CD4-positive, alpha-beta T cell (primary cell): ENCODE measurements at regions not wholly inside any gene's neighbourhood (a gene's known extent, or its start where the extent isn't known, plus 50 kb on each side); places are given as distances from the start of the nearest gene placed in this dataset.
"Not testable (repeated sequence)": the region's sequence is repeated elsewhere in the genome, so short reads cannot be mapped to it uniquely, and the experiment has no call there.

ENCODE experiments used
- ATAC-seq: fragments of 200-7000 bp; cut with Tn5 transposase; one replicate; pipeline ENCODE4 v1.10.0; 2022; ENCODE audit warnings: mild to moderate bottlenecking; ENCODE audit not compliant: poor library complexity
- CTCF ChIA-PET: fragments of 350-600 bp; sonication (Branson Sonifier 250); formaldehyde crosslinking; loops from one replicate; lab custom pipeline; 2021; ENCODE audit warnings: antibody characterized with exemption, inconsistent platforms; lab: Charles Lee
- POLR2A ChIA-PET: fragments of 350-600 bp; sonication (Branson Sonifier 250); formaldehyde crosslinking; loops from one replicate; lab custom pipeline; 2021; ENCODE audit warnings: antibody characterized with exemption, inconsistent platforms; lab: Charles Lee
- DNase-seq, 14 experiments: peaks; one replicate each; pipeline ENCODE4 v3.0.0-alpha.2; 2013 to 2020; ENCODE audit warnings: mixed read lengths in 2 of 14
- H3K27ac ChIP-seq, 2 donors: one replicate each; pipeline versions ENCODE4 v1.5.1 to v1.7.0; 2013; ENCODE audit warnings: low read length in 2 of 2, low read depth in 1 of 2, mild to moderate bottlenecking in 1 of 2
- H3K27me3 ChIP-seq, 2 experiments: 1 replicate in 1 of 2; 2 replicates in 1 of 2; pipeline versions ENCODE4 v1.6.1 to v1.7.0; 2013; ENCODE audit warnings: low read length in 2 of 2, control low read depth in 1 of 2, mild to moderate bottlenecking in 1 of 2, moderate library complexity in 1 of 2; ENCODE audit not compliant: insufficient read depth in 2 of 2, control insufficient read depth in 1 of 2
- H3K36me3 ChIP-seq: one replicate; pipeline ENCODE4 v1.6.1; 2013; ENCODE audit warnings: low read length, control low read depth; ENCODE audit not compliant: insufficient read depth
- H3K4me1 ChIP-seq: one replicate; pipeline ENCODE4 v1.6.1; 2013; ENCODE audit warnings: low read length, control low read depth; ENCODE audit not compliant: insufficient read depth
- H3K4me3 ChIP-seq: one replicate; pipeline ENCODE4 v1.5.1; 2013; ENCODE audit warnings: mild to moderate bottlenecking, low read length, moderate library complexity
- H3K9me3 ChIP-seq, 2 experiments: 1 replicate in 1 of 2; 2 replicates in 1 of 2; pipeline versions ENCODE4 v1.6.1 to v1.7.0; 2013; ENCODE audit warnings: low read length in 2 of 2, mild to moderate bottlenecking in 2 of 2, control low read depth in 1 of 2, moderate library complexity in 1 of 2; ENCODE audit not compliant: control insufficient read depth in 1 of 2, insufficient read depth in 1 of 2
- H3K27ac Mint-ChIP-seq: one replicate; pipeline ENCODE4 v1.8.0; 2020; ENCODE audit warnings: mixed read lengths
- H3K27me3 Mint-ChIP-seq: one replicate; pipeline ENCODE4 v1.8.0; 2021; ENCODE audit warnings: mixed read lengths
- H3K36me3 Mint-ChIP-seq: one replicate; pipeline ENCODE4 v1.8.0; 2021; ENCODE audit warnings: low read depth, mixed read lengths
- H3K4me1 Mint-ChIP-seq: one replicate; pipeline ENCODE4 v1.8.0; 2021; ENCODE audit warnings: low read depth, mixed read lengths
- H3K4me3 Mint-ChIP-seq: one replicate; pipeline ENCODE4 v1.8.0; 2020; ENCODE audit warnings: mild to moderate bottlenecking, mixed read lengths
- H3K9me3 Mint-ChIP-seq: one replicate; pipeline ENCODE4 v1.8.0; 2020; ENCODE audit warnings: mixed read lengths
- CTCF ChIP-seq: fragments of 200-600 bp; IDR thresholded peaks from one replicate; pipeline ENCODE4 v1.8.0; 2022; ENCODE audit warnings: antibody characterized with exemption, mild to moderate bottlenecking
- intact Hi-C, 2 experiments: fragments of 100-400 bp; cut with DNase I in 1 of 2; cut with micrococcal nuclease in 1 of 2; formaldehyde crosslinking; loops; one replicate each; pipeline versions ENCODE4 v1.15.1 to v1.9.0; 2023 to 2025; cut with DNase I, micrococcal nuclease

GRCh38 chr1:196007763-196008162 lies 600.5 kb downstream of the KCNT2 start:
- DNase-seq = no peak
- H3K27ac Mint-ChIP-seq = no peak overlapping the region
- H3K4me3 ChIP-seq = no peak overlapping the region
- H3K27me3 ChIP-seq = no peaks in the 10 kb centered on the region
- peaks cover 0 to 11% of the 10 kb centered on the region in 2 experiments for H3K9me3 ChIP-seq
- no peaks in the 10 kb centered on the region for H3K27me3 Mint-ChIP-seq
- no peaks in the 10 kb centered on the region for H3K36me3 Mint-ChIP-seq
- intact Hi-C loops = no loop called here
- H3K9me3 Mint-ChIP-seq = no peaks in the 10 kb centered on the region
- CTCF ChIA-PET = no interaction called here
- no peak overlapping the region for H3K4me3 Mint-ChIP-seq
- no peaks in the 10 kb centered on the region for H3K4me1 Mint-ChIP-seq
- no peak for TF ChIP-seq CTCF
- no peak overlapping the region for H3K27ac ChIP-seq
- POLR2A ChIA-PET = no interaction called here
- no peaks in the 10 kb centered on the region for H3K4me1 ChIP-seq
- ATAC-seq = no peak
- H3K36me3 ChIP-seq = no peaks in the 10 kb centered on the region

- Mint-ChIP-seq H3K9me3 (no peaks in the 10 kb centered on the region), H3K27me3 (no peaks in the 10 kb centered on the region), H3K4me3 (no peak overlapping the region), H3K27ac (no peak overlapping the region), H3K36me3 (no peaks in the 10 kb centered on the region), H3K4me1 (no peaks in the 10 kb centered on the region)
- ChIA-PET CTCF (no interaction called here), POLR2A (no interaction called here)
- Histone ChIP-seq H3K4me1 (no peaks in the 10 kb centered on the region), H3K36me3 (no peaks in the 10 kb centered on the region), H3K4me3 (no peak overlapping the region), H3K27ac (no peak overlapping the region), H3K27me3 (no peaks in the 10 kb centered on the region), H3K9me3 (peaks cover 0 to 11% of the 10 kb centered on the region in 2 experiments)
- intact Hi-C loops = no loop called here
- TF ChIP-seq CTCF = no peak
- ATAC-seq = no peak
- no peak for DNase-seq
These were observed 602.8 kb downstream of the KCNT2 start for GRCh38 chr1:196005426-196005825.

GRCh38 chr1:196004388-196004787 lies 603.9 kb downstream of the KCNT2 start:
- CTCF ChIA-PET, H3K36me3 Mint-ChIP-seq: not testable (repeated sequence)
- peaks cover 0 to 11% of the 10 kb centered on the region in 2 experiments for H3K9me3 ChIP-seq

GRCh38 chr1:196002906-196003305 lies 605.3 kb downstream of the KCNT2 start:
- TF ChIP-seq CTCF = no peak
- no peak overlapping the region for H3K27ac Mint-ChIP-seq
- H3K36me3 Mint-ChIP-seq = no peaks in the 10 kb centered on the region
- DNase-seq = no peak
- no peaks in the 10 kb centered on the region for H3K27me3 Mint-ChIP-seq
- no peak overlapping the region for H3K4me3 Mint-ChIP-seq
- no peaks in the 10 kb centered on the region for H3K4me1 Mint-ChIP-seq
- POLR2A ChIA-PET = no interaction called here
- H3K4me1 ChIP-seq = no peaks in the 10 kb centered on the region
- no peaks in the 10 kb centered on the region for H3K36me3 ChIP-seq
- no peak for ATAC-seq
- peaks cover 0 to 11% of the 10 kb centered on the region in 2 experiments for H3K9me3 ChIP-seq
- intact Hi-C loops = no loop called here
- no peak overlapping the region for H3K4me3 ChIP-seq
- CTCF ChIA-PET = no interaction called here
- peaks cover 2% of the 10 kb centered on the region for H3K9me3 Mint-ChIP-seq
- no peak overlapping the region for H3K27ac ChIP-seq
- H3K27me3 ChIP-seq = no peaks in the 10 kb centered on the region

More at GRCh38 chr1:196004388-196004787, 603.9 kb downstream of the KCNT2 start:
- H3K4me3 ChIP-seq, POLR2A ChIA-PET, H3K27ac ChIP-seq, H3K4me3 Mint-ChIP-seq, H3K4me1 Mint-ChIP-seq, H3K9me3 Mint-ChIP-seq, H3K27me3 ChIP-seq, intact Hi-C loops, H3K4me1 ChIP-seq, H3K36me3 ChIP-seq, H3K27ac Mint-ChIP-seq, ATAC-seq, H3K27me3 Mint-ChIP-seq, DNase-seq: not testable (repeated sequence)

- H3K27me3 Mint-ChIP-seq, CTCF ChIA-PET: not testable (repeated sequence)
These were observed 605.9 kb downstream of the KCNT2 start for GRCh38 chr1:196002296-196002695.

More at GRCh38 chr1:196002296-196002695, 605.9 kb downstream of the KCNT2 start:
- DNase-seq, H3K4me3 Mint-ChIP-seq, H3K27me3 ChIP-seq, H3K36me3 Mint-ChIP-seq, H3K4me1 Mint-ChIP-seq, H3K4me3 ChIP-seq, ATAC-seq, intact Hi-C loops, H3K27ac Mint-ChIP-seq, POLR2A ChIA-PET, H3K9me3 Mint-ChIP-seq, H3K4me1 ChIP-seq, H3K36me3 ChIP-seq, H3K27ac ChIP-seq: not testable (repeated sequence)
- H3K9me3 ChIP-seq = peaks cover 0 to 10% of the 10 kb centered on the region in 2 experiments
